Activated CD4-positive, alpha-beta T cell treated with anti-CD3 and anti-CD28 coated beads, Interleukin-2, amount 50 U/mL, for 1 hour (primary cell): ENCODE measurements at regions not wholly inside any gene's neighbourhood (a gene's known extent, or its start where the extent isn't known, plus 50 kb on each side); places are given as distances from the start of the nearest gene placed in this dataset.
"Not testable (repeated sequence)": the region's sequence is repeated elsewhere in the genome, so short reads cannot be mapped to it uniquely, and the experiment has no call there.

ENCODE experiments used
- DNase-seq: peaks from one replicate; pipeline ENCODE4 v3.0.0-alpha.2; 2020

GRCh38 chr6:168871642-168872315 is 381.9 kb downstream of the THBS2 start:
- no peak for DNase-seq

- no peak for DNase-seq
Observed at GRCh38 chr6:168870982-168871381, 382.7 kb downstream of the THBS2 start.

- DNase-seq: no peak
Observed at GRCh38 chr6:168867247-168868102, 386.2 kb downstream of the THBS2 start.

- DNase-seq: no peak
Observed at GRCh38 chr6:168866534-168866933, 387.1 kb downstream of the THBS2 start.

- DNase-seq: no peak
Observed at GRCh38 chr6:168865522-168865921, 388.1 kb downstream of the THBS2 start.

- DNase-seq: no peak
Observed at GRCh38 chr6:168864541-168865460, 388.8 kb downstream of the THBS2 start.

- no peak for DNase-seq
Observed at GRCh38 chr6:168863467-168863866, 390.2 kb downstream of the THBS2 start.

- DNase-seq: no peak
Observed at GRCh38 chr6:168862346-168862980, 391.2 kb downstream of the THBS2 start.

GRCh38 chr6:168860987-168861386 is 392.7 kb downstream of the THBS2 start:
- DNase-seq: no peak

GRCh38 chr6:168860341-168860740 is 393.3 kb downstream of the THBS2 start:
- no peak for DNase-seq

- DNase-seq: no peak
Observed at GRCh38 chr6:168858926-168859325, 394.7 kb downstream of the THBS2 start.

- DNase-seq: no peak
Observed at GRCh38 chr6:168856914-168857313, 396.7 kb downstream of the THBS2 start.

GRCh38 chr6:168852376-168852884 is 401.2 kb downstream of the THBS2 start:
- DNase-seq: no peak

GRCh38 chr6:168851460-168852375 is 401.9 kb downstream of the THBS2 start:
- no peak for DNase-seq

- not testable (repeated sequence) for DNase-seq
Observed at GRCh38 chr6:168850027-168850736, 403.5 kb downstream of the THBS2 start.

GRCh38 chr6:168849459-168849858 is 404.2 kb downstream of the THBS2 start:
- no peak for DNase-seq

- DNase-seq: no peak
Observed at GRCh38 chr6:168848797-168849196, 404.8 kb downstream of the THBS2 start.

- DNase-seq: no peak
Observed at GRCh38 chr6:168844821-168845609, 404.0 kb downstream of the SMOC2 start.

- DNase-seq: not testable (repeated sequence)
Observed at GRCh38 chr6:168842632-168843212, 401.7 kb downstream of the SMOC2 start.
